Testis (tissue), 2 donors: ENCODE measurements at regions not wholly inside any gene's neighbourhood (a gene's known extent, or its start where the extent isn't known, plus 50 kb on each side); places are given as distances from the start of the nearest gene placed in this dataset.

ENCODE experiments used
- CTCF ChIP-seq, 3 experiments: fragments of 450-650 bp in 2 of 3; fragments of 200-600 bp in 1 of 3; sonication (generic) in 1 of 3; IDR thresholded peaks; one replicate each; pipeline ENCODE4 v1.5.1; 2016 to 2019; ENCODE audit warnings: antibody characterized with exemption in 3 of 3, mild to moderate bottlenecking in 2 of 3, moderate library complexity in 1 of 3
- POLR2A ChIP-seq: fragments of 450-650 bp; IDR thresholded peaks from one replicate; pipeline ENCODE4 v1.6.1; 2017; ENCODE audit warnings: antibody characterized with exemption, mild to moderate bottlenecking, moderate library complexity

- no peak for TF ChIP-seq CTCF (IDR thresholded peaks at IDR 0.05)
- TF ChIP-seq POLR2A, result no peak
Measured at GRCh38 chr3:68482565-68482964, 449.8 kb downstream of the TAFA4 start.
